ENCODE measurements at regions not wholly inside any gene's neighbourhood (a gene's known extent, or its start where the extent isn't known, plus 50 kb on each side); places are given as distances from the start of the nearest gene placed in this dataset.

- H3K9ac ChIP-seq (ENCODE audit: insufficient read depth, low read length), result no peak overlapping the region
- no peak overlapping the region for H3K27ac ChIP-seq (ENCODE audit: insufficient read depth, low read length)
- no peak overlapping the region for H3K4me3 ChIP-seq (replicated peaks in 1 of 4; ENCODE audit: control extremely low read depth in 1 of 4, insufficient read depth in 1 of 4, low read depth in 3 of 4, low read length in 4 of 4)
- no peaks in the 10 kb centered on the region for H4K20me1 ChIP-seq (ENCODE audit: control insufficient read depth, extremely low read depth, insufficient read depth, low read length)
- no peak overlapping the region for H2AFZ ChIP-seq (ENCODE audit: low read length)
- no peaks in the 10 kb centered on the region for H3K27me3 ChIP-seq (ENCODE audit: control insufficient read depth, insufficient read depth, low read length)
- no peak for DNase-seq (ENCODE audit: low read depth in 2 of 2)
- no peaks in the 10 kb centered on the region for H3K4me1 ChIP-seq (ENCODE audit: control insufficient read depth, extremely low read depth, insufficient read depth, low read length)
- H3K9me3 ChIP-seq (ENCODE audit: control insufficient read depth, insufficient read depth, low read depth, low read length), result no peaks in the 10 kb centered on the region
- no peak for TF ChIP-seq CTCF (conservative IDR thresholded peaks at IDR 0.05 in 1 of 2, IDR thresholded peaks at IDR 0.05 in 1 of 2; ENCODE audit: low read depth in 1 of 2, low read length in 2 of 2)
- TF ChIP-seq EZH2 (IDR thresholded peaks at IDR 0.05; ENCODE audit: low read length, missing control alignments), result no peak
- no peaks in the 10 kb centered on the region for H3K79me2 ChIP-seq (ENCODE audit: control insufficient read depth, insufficient read depth, low read length)
- no peak overlapping the region for H3K4me2 ChIP-seq (ENCODE audit: extremely low read depth, insufficient read depth, low read length)
- no peaks in the 10 kb centered on the region for H3K36me3 ChIP-seq (ENCODE audit: control insufficient read depth, insufficient read depth, low read length)
Measured at GRCh38 chr5:158429564-158429963, 570.6 kb upstream of the CLINT1 start.

- Histone ChIP-seq H3K27ac (ENCODE audit: insufficient read depth, low read length) (no peak overlapping the region), H2AFZ (ENCODE audit: low read length) (no peak overlapping the region), H4K20me1 (ENCODE audit: control insufficient read depth, extremely low read depth, insufficient read depth, low read length) (no peaks in the 10 kb centered on the region), H3K9me3 (ENCODE audit: control insufficient read depth, insufficient read depth, low read depth, low read length) (no peaks in the 10 kb centered on the region), H3K4me2 (ENCODE audit: extremely low read depth, insufficient read depth, low read length) (no peak overlapping the region), H3K27me3 (ENCODE audit: control insufficient read depth, insufficient read depth, low read length) (no peaks in the 10 kb centered on the region), H3K4me3 (replicated peaks in 1 of 4; ENCODE audit: control extremely low read depth in 1 of 4, insufficient read depth in 1 of 4, low read depth in 3 of 4, low read length in 4 of 4) (no peak overlapping the region), H3K36me3 (ENCODE audit: control insufficient read depth, insufficient read depth, low read length) (no peaks in the 10 kb centered on the region), H3K9ac (ENCODE audit: insufficient read depth, low read length) (no peak overlapping the region), H3K79me2 (ENCODE audit: control insufficient read depth, insufficient read depth, low read length) (no peaks in the 10 kb centered on the region), H3K4me1 (ENCODE audit: control insufficient read depth, extremely low read depth, insufficient read depth, low read length) (no peaks in the 10 kb centered on the region)
- TF ChIP-seq EZH2 (IDR thresholded peaks at IDR 0.05; ENCODE audit: low read length, missing control alignments) (no peak), CTCF (conservative IDR thresholded peaks at IDR 0.05 in 1 of 2, IDR thresholded peaks at IDR 0.05 in 1 of 2; ENCODE audit: low read depth in 1 of 2, low read length in 2 of 2) (no peak)
- peak; percentile 41 to 65 for DNase-seq (ENCODE audit: low read depth in 2 of 2)
Measured at GRCh38 chr5:158423623-158424200, 564.8 kb upstream of the CLINT1 start.

- Histone ChIP-seq H3K9me3 (ENCODE audit: control insufficient read depth, insufficient read depth, low read depth, low read length) (no peaks in the 10 kb centered on the region), H2AFZ (ENCODE audit: low read length) (no peak overlapping the region), H4K20me1 (ENCODE audit: control insufficient read depth, extremely low read depth, insufficient read depth, low read length) (no peaks in the 10 kb centered on the region), H3K4me3 (replicated peaks in 1 of 4; ENCODE audit: control extremely low read depth in 1 of 4, insufficient read depth in 1 of 4, low read depth in 3 of 4, low read length in 4 of 4) (no peak overlapping the region), H3K4me1 (ENCODE audit: control insufficient read depth, extremely low read depth, insufficient read depth, low read length) (no peaks in the 10 kb centered on the region), H3K27me3 (ENCODE audit: control insufficient read depth, insufficient read depth, low read length) (no peaks in the 10 kb centered on the region), H3K79me2 (ENCODE audit: control insufficient read depth, insufficient read depth, low read length) (no peaks in the 10 kb centered on the region), H3K9ac (ENCODE audit: insufficient read depth, low read length) (no peak overlapping the region), H3K27ac (ENCODE audit: insufficient read depth, low read length) (no peak overlapping the region), H3K4me2 (ENCODE audit: extremely low read depth, insufficient read depth, low read length) (no peak overlapping the region), H3K36me3 (ENCODE audit: control insufficient read depth, insufficient read depth, low read length) (no peaks in the 10 kb centered on the region)
- TF ChIP-seq EZH2 (IDR thresholded peaks at IDR 0.05; ENCODE audit: low read length, missing control alignments) (no peak), CTCF (conservative IDR thresholded peaks at IDR 0.05 in 1 of 2, IDR thresholded peaks at IDR 0.05 in 1 of 2; ENCODE audit: low read depth in 1 of 2, low read length in 2 of 2) (no peak)
- DNase-seq (ENCODE audit: low read depth in 2 of 2), result peak in 1 of 2 donors; percentile 42
Measured at GRCh38 chr5:158422653-158423515, 563.9 kb upstream of the CLINT1 start.
